Left lung (tissue), 4 donors: ENCODE measurements at regions not wholly inside any gene's neighbourhood (a gene's known extent, or its start where the extent isn't known, plus 50 kb on each side); places are given as distances from the start of the nearest gene placed in this dataset.

Source experiments
- ATAC-seq: fragments of 200-7000 bp; cut with Tn5 transposase; one replicate; pipeline ENCODE4 v1.9.1; 2020; ENCODE audit warnings: moderate library complexity
- DNase-seq, 4 donors: peaks; one replicate each; pipeline ENCODE4 v3.0.0-alpha.2; 2013 to 2020
- H3K27ac ChIP-seq, 2 donors: fragments of 200-600 bp; sonication (generic) in 1 of 2; one replicate each; pipeline versions ENCODE4 v1.5.0 to v1.8.0; 2020 to 2021
- H3K27me3 ChIP-seq, 2 donors: fragments of 200-600 bp; sonication (generic) in 1 of 2; one replicate each; pipeline versions ENCODE4 v1.5.0 to v1.8.0; 2020 to 2021
- H3K36me3 ChIP-seq, 2 donors: fragments of 200-600 bp; sonication (generic) in 1 of 2; one replicate each; pipeline versions ENCODE4 v1.5.0 to v1.8.0; 2020 to 2021
- H3K4me1 ChIP-seq, 2 donors: fragments of 200-600 bp; one replicate each; pipeline ENCODE4 v1.8.0; 2021
- H3K4me3 ChIP-seq, 2 donors: fragments of 200-600 bp; sonication (generic) in 1 of 2; one replicate each; pipeline versions ENCODE4 v1.5.0 to v1.8.0; 2020 to 2021; ENCODE audit warnings: mild to moderate bottlenecking in 1 of 2
- H3K9me3 ChIP-seq, 2 donors: fragments of 200-600 bp; sonication (generic) in 1 of 2; one replicate each; pipeline versions ENCODE4 v1.5.0 to v1.8.0; 2020 to 2021
- CTCF ChIP-seq, 2 donors: fragments of 200-600 bp; sonication (generic) in 1 of 2; IDR thresholded peaks; one replicate each; pipeline versions ENCODE4 v1.5.0 to v1.8.0; 2021; ENCODE audit warnings: antibody characterized with exemption in 2 of 2
- intact Hi-C, 2 donors: fragments of 100-400 bp; cut with DNase I; formaldehyde crosslinking; loops; one replicate each; pipeline versions ENCODE4 v1.11.2 to v1.14.2; 2022
- donor health status: DM: no; HTN: yes; CAD: no.
- donor health status: DM: no; HTN: no; CAD: no.

DNA sequence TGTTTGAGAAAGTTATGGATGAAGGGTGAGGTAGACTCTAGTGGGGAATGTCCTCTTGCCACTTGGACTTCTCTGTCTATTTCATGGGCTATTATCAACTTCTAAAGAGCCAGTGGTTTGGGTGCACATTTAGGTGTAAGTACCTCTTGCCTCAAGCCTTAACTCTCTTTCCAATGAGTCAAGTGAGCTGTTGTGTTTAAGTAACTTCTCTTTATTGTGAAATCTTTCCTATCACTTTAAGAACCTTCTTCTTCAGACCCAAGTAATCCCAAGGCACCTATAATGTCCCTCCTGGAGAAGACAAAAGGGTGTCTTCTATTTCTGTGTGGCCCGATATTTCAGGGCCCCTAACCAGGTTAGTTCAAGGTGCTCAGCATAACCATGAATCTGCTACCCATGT is 90.5 kb upstream of the VPREB1 start:
- Histone ChIP-seq H3K27me3 (peaks cover 11 to 20% of the 10 kb centered on the region in 2 donors), H3K4me3 (no peak overlapping the region), H3K4me1 (peaks cover 0 to 8% of the 10 kb centered on the region in 2 donors), H3K27ac (no peak overlapping the region), H3K36me3 (no peaks in the 10 kb centered on the region), H3K9me3 (no peaks in the 10 kb centered on the region)
- TF ChIP-seq CTCF (IDR thresholded peaks at IDR 0.05), result no peak
- no peak for DNase-seq
- no peak for ATAC-seq
- intact Hi-C loops, result no loop called here

- no peaks in the 10 kb centered on the region for H3K9me3 ChIP-seq
- intact Hi-C loops, result no loop called here
- DNase-seq (no peak), ATAC-seq (no peak)
- peaks cover 20 to 37% of the 10 kb centered on the region in 2 donors for H3K27me3 ChIP-seq
- no peaks in the 10 kb centered on the region for H3K36me3 ChIP-seq
- no peak for TF ChIP-seq CTCF (IDR thresholded peaks at IDR 0.05)
- no peak overlapping the region for H3K4me3 ChIP-seq
- peaks cover 0 to under 1% of the 10 kb centered on the region in 2 donors for H3K4me1 ChIP-seq
- no peak overlapping the region for H3K27ac ChIP-seq
These were observed 93.3 kb upstream of the VPREB1 start for GRCh38 chr22:22151308-22151707.

- TF ChIP-seq CTCF (IDR thresholded peaks at IDR 0.05), result no peak
- no peaks in the 10 kb centered on the region for H3K4me1 ChIP-seq
- intact Hi-C loops, result no loop called here
- no peaks in the 10 kb centered on the region for H3K36me3 ChIP-seq
- no peak overlapping the region for H3K27ac ChIP-seq
- no peaks in the 10 kb centered on the region for H3K9me3 ChIP-seq
- ATAC-seq (no peak), DNase-seq (no peak)
- no peak overlapping the region for H3K4me3 ChIP-seq
- H3K27me3 ChIP-seq, result peaks cover 20 to 40% of the 10 kb centered on the region in 2 donors
These were observed 94.1 kb upstream of the VPREB1 start for GRCh38 chr22:22150457-22150856.

DNA sequence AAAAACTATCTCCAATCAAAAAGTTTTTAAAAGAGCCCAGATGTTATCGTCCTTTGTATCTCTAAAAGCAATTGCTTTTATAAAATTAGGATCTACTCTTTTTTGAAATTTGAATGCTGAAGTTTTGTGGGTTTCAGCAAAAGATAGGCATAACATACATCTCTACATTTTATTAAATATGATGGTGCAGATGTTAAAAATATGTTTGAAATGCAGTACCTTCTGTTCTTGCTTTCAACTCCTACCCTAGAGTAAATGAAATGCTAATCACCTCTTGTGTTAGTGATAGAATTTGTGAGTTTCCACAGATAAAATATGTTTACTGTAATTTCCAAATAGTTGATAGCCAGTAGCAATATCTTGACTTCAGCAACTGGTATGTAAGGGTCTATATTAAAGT is 95.7 kb upstream of the VPREB1 start:
- Histone ChIP-seq H3K36me3 (no peaks in the 10 kb centered on the region), H3K4me1 (no peaks in the 10 kb centered on the region), H3K4me3 (no peak overlapping the region), H3K27me3 (peaks cover 20 to 44% of the 10 kb centered on the region in 2 donors), H3K27ac (no peak overlapping the region), H3K9me3 (no peaks in the 10 kb centered on the region)
- ATAC-seq (no peak), DNase-seq (no peak)
- intact Hi-C loops, result no loop called here
- no peak for TF ChIP-seq CTCF (IDR thresholded peaks at IDR 0.05)

GRCh38 chr22:22144858-22145257 is 99.7 kb upstream of the VPREB1 start:
- Histone ChIP-seq H3K27me3 (peaks cover 13 to 63% of the 10 kb centered on the region in 2 donors), H3K4me1 (no peaks in the 10 kb centered on the region), H3K4me3 (no peak overlapping the region), H3K36me3 (no peaks in the 10 kb centered on the region), H3K27ac (no peak overlapping the region), H3K9me3 (no peaks in the 10 kb centered on the region)
- DNase-seq (no peak), ATAC-seq (no peak)
- no peak for TF ChIP-seq CTCF (IDR thresholded peaks at IDR 0.05)
- intact Hi-C loops, result no loop called here
